GM23338 (cell line): ENCODE measurements at regions not wholly inside any gene's neighbourhood (a gene's known extent, or its start where the extent isn't known, plus 50 kb on each side); places are given as distances from the start of the nearest gene placed in this dataset.

Source experiments
- ATAC-seq: fragments of 200-7000 bp; cut with Tn5 transposase; 3 replicates; pipeline ENCODE4 v1.9.1; 2020
- DNase-seq: peaks from one replicate; pipeline ENCODE4 v3.0.0-alpha.2; 2015; ENCODE audit warnings: low spot score
- H2AFZ ChIP-seq: fragments of 200-600 bp; sonication (generic); 2 replicates; pipeline ENCODE4 v1.8.0; 2016; ENCODE audit warnings: antibody characterized with exemption, mild to moderate bottlenecking, moderate library complexity
- H3F3A ChIP-seq: fragments of 200-600 bp; sonication (generic); replicated peaks from 2 replicates; pipeline ENCODE4 v1.8.0; 2017; ENCODE audit warnings: antibody characterized with exemption, mixed run types, low read depth
- H3K27ac ChIP-seq: fragments of 200-600 bp; sonication (generic); 2 replicates; pipeline ENCODE4 v1.6.1; 2016; ENCODE audit warnings: low read depth
- H3K27me3 ChIP-seq: fragments of 200-600 bp; sonication (generic); 2 replicates; pipeline ENCODE4 v1.8.0; 2016; ENCODE audit warnings: mild to moderate bottlenecking, mixed run types, moderate library complexity; ENCODE audit not compliant: insufficient read depth
- H3K36me3 ChIP-seq: fragments of 200-600 bp; sonication (generic); 2 replicates; pipeline ENCODE4 v1.8.0; 2016; ENCODE audit warnings: mild to moderate bottlenecking; ENCODE audit not compliant: insufficient read depth
- H3K4me1 ChIP-seq: fragments of 200-600 bp; sonication (generic); 2 replicates; pipeline ENCODE4 v1.8.0; 2016; ENCODE audit warnings: mild to moderate bottlenecking, moderate library complexity; ENCODE audit not compliant: insufficient read depth
- H3K4me2 ChIP-seq: fragments of 200-600 bp; sonication (generic); 2 replicates; pipeline ENCODE4 v1.7.1; 2017; ENCODE audit warnings: mixed run types
- H3K4me3 ChIP-seq: fragments of 200-600 bp; sonication (generic); 2 replicates; pipeline ENCODE4 v1.6.1; 2016; ENCODE audit warnings: mixed run types
- H3K79me2 ChIP-seq: fragments of 200-600 bp; sonication (generic); replicated peaks from 2 replicates; pipeline ENCODE4 v1.8.0; 2017; ENCODE audit warnings: mild to moderate bottlenecking; ENCODE audit not compliant: insufficient read depth
- H3K9me2 ChIP-seq: fragments of 200-600 bp; sonication (generic); 2 replicates; pipeline ENCODE4 v1.8.0; 2017; ENCODE audit not compliant: insufficient read depth
- H4K20me1 ChIP-seq: fragments of 200-600 bp; sonication (generic); replicated peaks from 2 replicates; pipeline ENCODE4 v1.8.0; 2017; ENCODE audit warnings: mild to moderate bottlenecking; ENCODE audit not compliant: insufficient read depth
- H3K27ac Mint-ChIP-seq: 2 replicates; pipeline ENCODE4 v1.8.0; 2020; ENCODE audit warnings: inconsistent platforms, mild to moderate bottlenecking, moderate library complexity, mixed read lengths
- H3K27me3 Mint-ChIP-seq: 3 replicates; pipeline ENCODE4 v1.8.0; 2022; ENCODE audit warnings: low read depth, mild to moderate bottlenecking, moderate library complexity, mixed read lengths, inconsistent platforms; ENCODE audit not compliant: insufficient read depth, poor library complexity
- H3K36me3 Mint-ChIP-seq: 3 replicates; pipeline ENCODE4 v1.8.0; 2021; ENCODE audit warnings: low read depth, mild to moderate bottlenecking, inconsistent platforms, moderate library complexity, mixed read lengths
- H3K4me1 Mint-ChIP-seq: 3 replicates; pipeline ENCODE4 v1.8.0; 2020; ENCODE audit warnings: mild to moderate bottlenecking, inconsistent platforms, mixed read lengths
- H3K4me3 Mint-ChIP-seq: 3 replicates; pipeline ENCODE4 v1.8.0; 2021; ENCODE audit warnings: moderate library complexity, mild to moderate bottlenecking, inconsistent platforms, mixed read lengths
- H3K9me3 Mint-ChIP-seq: 3 replicates; pipeline ENCODE4 v1.8.0; 2020; ENCODE audit warnings: moderate library complexity, mild to moderate bottlenecking, inconsistent platforms, mixed read lengths
- CREB1 ChIP-seq: fragments of 250-450 bp; sonication (Bioruptor Pico); IDR thresholded peaks from 2 replicates; pipeline ENCODE4 v1.5.0; 2020; ENCODE audit warnings: low read depth, mild to moderate bottlenecking, moderate library complexity
- EZH2 ChIP-seq: fragments of 200-600 bp; sonication (generic); IDR thresholded peaks from one replicate; pipeline ENCODE4 v1.8.0; 2017; ENCODE audit warnings: antibody characterized with exemption, mild to moderate bottlenecking, low read depth; ENCODE audit not compliant: unreplicated experiment
- EZH2phosphoT487 ChIP-seq: fragments of 200-600 bp; sonication (generic); IDR thresholded peaks from one replicate; pipeline ENCODE4 v1.8.1; 2018; ENCODE audit warnings: antibody characterized with exemption; ENCODE audit not compliant: unreplicated experiment
- JUNB ChIP-seq: IDR thresholded peaks from one replicate; pipeline ENCODE4 v1.6.1; 2016; ENCODE audit warnings: antibody characterized with exemption; ENCODE audit not compliant: unreplicated experiment
- NANOG ChIP-seq: IDR thresholded peaks from 2 replicates; pipeline ENCODE4 v1.6.1; 2016; ENCODE audit warnings: antibody characterized with exemption, borderline replicate concordance
- STAT1 ChIP-seq: IDR thresholded peaks from one replicate; pipeline ENCODE4 v1.6.1; 2016; ENCODE audit warnings: antibody characterized with exemption; ENCODE audit not compliant: unreplicated experiment
- ZNF331 ChIP-seq: fragments of 250-450 bp; sonication (Bioruptor Pico); IDR thresholded peaks from 2 replicates; pipeline ENCODE4 v1.5.0; 2020; ENCODE audit warnings: low read depth, mild to moderate bottlenecking, moderate library complexity
- TF ChIP-seq, protein P1 (sequence below): IDR thresholded peaks from 2 replicates; pipeline ENCODE4 v1.6.1; 2016; ENCODE audit warnings: antibody characterized with exemption
- TF ChIP-seq, protein P2 (sequence below): IDR thresholded peaks from one replicate; pipeline ENCODE4 v1.6.1; 2018; ENCODE audit warnings: antibody characterized with exemption; ENCODE audit not compliant: unreplicated experiment

DNA sequence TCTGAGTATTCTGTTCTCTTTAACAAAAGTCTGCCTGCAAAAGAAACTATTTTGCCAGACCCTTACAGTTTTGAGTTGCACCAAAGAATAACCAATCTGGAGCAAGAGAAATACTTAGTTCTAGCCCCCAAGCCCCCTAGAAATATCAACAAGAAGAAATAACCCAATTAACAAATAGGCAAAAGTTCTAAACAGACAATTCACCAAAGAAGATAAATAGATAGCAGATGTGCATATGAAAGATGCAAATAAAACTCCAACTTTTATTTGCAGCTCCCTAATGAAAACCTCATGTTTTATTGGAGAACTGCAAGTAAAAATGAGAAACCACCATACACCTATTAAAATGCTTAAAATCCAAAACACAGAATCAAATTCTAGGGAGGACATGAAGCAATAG, 1308.0 kb downstream of the CDH11 start:
- Mint-ChIP-seq H3K27ac (peak overlapping the region; percentile 12; the same call in 1 of the 2 replicates), H3K4me3 (no peak overlapping the region), H3K9me3 (peaks cover 8% of the 10 kb centered on the region; the same call in 2 of the 3 replicates), H3K27me3 (no peaks in the 10 kb centered on the region), H3K36me3 (peaks cover 5% of the 10 kb centered on the region; the same call in 1 of the 3 replicates), H3K4me1 (peaks cover 27% of the 10 kb centered on the region; the same call in 2 of the 3 replicates)
- Histone ChIP-seq H3K79me2 (no peaks in the 10 kb centered on the region), H2AFZ (no peak overlapping the region), H4K20me1 (no peaks in the 10 kb centered on the region), H3K4me2 (no peak overlapping the region), H3K9me2 (no peaks in the 10 kb centered on the region), H3K36me3 (no peaks in the 10 kb centered on the region), H3K27me3 (no peaks in the 10 kb centered on the region), H3K4me3 (no peak overlapping the region), H3K27ac (no peak overlapping the region), H3K4me1 (peaks cover 23% of the 10 kb centered on the region), H3F3A (no peaks in the 10 kb centered on the region)
- TF ChIP-seq ZNF331 (CRISPR knock-in tag) (no peak), EZH2phosphoT487 (no peak), EZH2 (no peak), JUNB (no peak), STAT1 (no peak), CREB1 (CRISPR knock-in tag) (no peak)
- TF ChIP-seq, protein P1, sequence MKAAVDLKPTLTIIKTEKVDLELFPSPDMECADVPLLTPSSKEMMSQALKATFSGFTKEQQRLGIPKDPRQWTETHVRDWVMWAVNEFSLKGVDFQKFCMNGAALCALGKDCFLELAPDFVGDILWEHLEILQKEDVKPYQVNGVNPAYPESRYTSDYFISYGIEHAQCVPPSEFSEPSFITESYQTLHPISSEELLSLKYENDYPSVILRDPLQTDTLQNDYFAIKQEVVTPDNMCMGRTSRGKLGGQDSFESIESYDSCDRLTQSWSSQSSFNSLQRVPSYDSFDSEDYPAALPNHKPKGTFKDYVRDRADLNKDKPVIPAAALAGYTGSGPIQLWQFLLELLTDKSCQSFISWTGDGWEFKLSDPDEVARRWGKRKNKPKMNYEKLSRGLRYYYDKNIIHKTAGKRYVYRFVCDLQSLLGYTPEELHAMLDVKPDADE, result no peak
- TF ChIP-seq, protein P2, sequence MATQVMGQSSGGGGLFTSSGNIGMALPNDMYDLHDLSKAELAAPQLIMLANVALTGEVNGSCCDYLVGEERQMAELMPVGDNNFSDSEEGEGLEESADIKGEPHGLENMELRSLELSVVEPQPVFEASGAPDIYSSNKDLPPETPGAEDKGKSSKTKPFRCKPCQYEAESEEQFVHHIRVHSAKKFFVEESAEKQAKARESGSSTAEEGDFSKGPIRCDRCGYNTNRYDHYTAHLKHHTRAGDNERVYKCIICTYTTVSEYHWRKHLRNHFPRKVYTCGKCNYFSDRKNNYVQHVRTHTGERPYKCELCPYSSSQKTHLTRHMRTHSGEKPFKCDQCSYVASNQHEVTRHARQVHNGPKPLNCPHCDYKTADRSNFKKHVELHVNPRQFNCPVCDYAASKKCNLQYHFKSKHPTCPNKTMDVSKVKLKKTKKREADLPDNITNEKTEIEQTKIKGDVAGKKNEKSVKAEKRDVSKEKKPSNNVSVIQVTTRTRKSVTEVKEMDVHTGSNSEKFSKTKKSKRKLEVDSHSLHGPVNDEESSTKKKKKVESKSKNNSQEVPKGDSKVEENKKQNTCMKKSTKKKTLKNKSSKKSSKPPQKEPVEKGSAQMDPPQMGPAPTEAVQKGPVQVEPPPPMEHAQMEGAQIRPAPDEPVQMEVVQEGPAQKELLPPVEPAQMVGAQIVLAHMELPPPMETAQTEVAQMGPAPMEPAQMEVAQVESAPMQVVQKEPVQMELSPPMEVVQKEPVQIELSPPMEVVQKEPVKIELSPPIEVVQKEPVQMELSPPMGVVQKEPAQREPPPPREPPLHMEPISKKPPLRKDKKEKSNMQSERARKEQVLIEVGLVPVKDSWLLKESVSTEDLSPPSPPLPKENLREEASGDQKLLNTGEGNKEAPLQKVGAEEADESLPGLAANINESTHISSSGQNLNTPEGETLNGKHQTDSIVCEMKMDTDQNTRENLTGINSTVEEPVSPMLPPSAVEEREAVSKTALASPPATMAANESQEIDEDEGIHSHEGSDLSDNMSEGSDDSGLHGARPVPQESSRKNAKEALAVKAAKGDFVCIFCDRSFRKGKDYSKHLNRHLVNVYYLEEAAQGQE, result no peak
- ATAC-seq, result no peak
- DNase-seq, result no peak

DNA sequence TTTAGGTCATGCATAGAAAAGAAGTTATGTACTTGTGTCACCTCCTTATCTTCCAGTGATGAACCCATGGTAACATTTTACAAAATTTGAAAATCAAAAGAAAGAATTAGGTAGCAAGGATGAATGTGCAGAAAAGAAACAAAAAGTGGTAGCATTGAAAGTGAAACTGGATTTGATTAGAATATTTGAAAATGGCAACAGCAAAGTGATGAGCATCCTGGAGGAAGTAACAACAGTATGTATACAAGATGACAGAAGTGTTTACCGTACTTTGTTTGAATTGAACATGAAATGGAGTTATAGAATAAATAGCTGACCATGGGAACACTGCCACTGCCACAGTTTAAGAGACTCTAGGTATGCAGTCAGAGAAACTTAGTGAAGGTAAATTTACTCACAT, 1313.1 kb downstream of the CDH11 start:
- H3K9me3 Mint-ChIP-seq, result no peaks in the 10 kb centered on the region
- Histone ChIP-seq H3K27me3 (no peaks in the 10 kb centered on the region), H2AFZ (no peak overlapping the region), H3K4me1 (peaks cover 6% of the 10 kb centered on the region), H3K79me2 (no peaks in the 10 kb centered on the region), H3K27ac (no peak overlapping the region), H3K4me3 (no peak overlapping the region), H3K36me3 (no peaks in the 10 kb centered on the region), H3F3A (no peaks in the 10 kb centered on the region), H3K9me2 (no peaks in the 10 kb centered on the region), H3K4me2 (no peak overlapping the region), H4K20me1 (no peaks in the 10 kb centered on the region)
- no peaks in the 10 kb centered on the region for H3K27me3 Mint-ChIP-seq
- H3K27ac Mint-ChIP-seq, result no peak overlapping the region
- peaks cover 11% of the 10 kb centered on the region; the same call in 2 of the 3 replicates for H3K4me1 Mint-ChIP-seq
- ATAC-seq (no peak), DNase-seq (no peak)
- H3K36me3 Mint-ChIP-seq, result no peaks in the 10 kb centered on the region
- no peak overlapping the region for H3K4me3 Mint-ChIP-seq
- no peak for TF ChIP-seq NANOG
- no peak for TF ChIP-seq EZH2phosphoT487
- TF ChIP-seq, protein P2, result no peak
